Sigmoid colon (tissue), 6 donors: ENCODE measurements at regions not wholly inside any gene's neighbourhood (a gene's known extent, or its start where the extent isn't known, plus 50 kb on each side); places are given as distances from the start of the nearest gene placed in this dataset.

ENCODE experiments used
- DNase-seq: peaks from one replicate; pipeline ENCODE4 v3.0.0-alpha.2; 2019
- H3K27ac ChIP-seq, 4 donors: fragments of 200-600 bp; sonication (generic); one replicate each; pipeline ENCODE4 v1.5.1; 2016 to 2019; ENCODE audit warnings: mild to moderate bottlenecking in 1 of 4
- H3K27me3 ChIP-seq, 3 donors: fragments of 200-600 bp; sonication (generic); one replicate each; pipeline ENCODE4 v1.5.1; 2019; ENCODE audit warnings: mild to moderate bottlenecking in 1 of 3
- H3K36me3 ChIP-seq, 4 donors: fragments of 200-600 bp; sonication (generic); one replicate each; pipeline ENCODE4 v1.5.1; 2016 to 2019
- H3K4me1 ChIP-seq, 4 donors: fragments of 200-600 bp; sonication (generic); one replicate each; pipeline ENCODE4 v1.5.1; 2017 to 2019
- H3K4me3 ChIP-seq, 4 donors: fragments of 200-600 bp; sonication (generic); one replicate each; pipeline ENCODE4 v1.5.1; 2017 to 2019; ENCODE audit warnings: mild to moderate bottlenecking in 2 of 4, moderate library complexity in 1 of 4
- H3K9me3 ChIP-seq, 4 donors: fragments of 200-600 bp in 3 of 4; sonication (generic) in 3 of 4; one replicate each; pipeline versions ENCODE4 v1.5.1 to v1.6.1; 2013 to 2019
- EP300 ChIP-seq, 4 donors: sonication (generic); formaldehyde crosslinking; IDR thresholded peaks; one replicate each; pipeline ENCODE4 v1.6.1; 2017; ENCODE audit warnings: antibody characterized with exemption in 4 of 4
- POLR2A ChIP-seq, 2 donors: fragments of 450-650 bp; IDR thresholded peaks; one replicate each; pipeline ENCODE4 v1.6.1; 2016; ENCODE audit warnings: antibody characterized with exemption in 2 of 2, mild to moderate bottlenecking in 2 of 2, moderate library complexity in 2 of 2
- POLR2AphosphoS5 ChIP-seq, 4 donors: sonication (generic); formaldehyde crosslinking; IDR thresholded peaks; one replicate each; pipeline ENCODE4 v1.6.1; 2017; ENCODE audit warnings: antibody characterized with exemption in 4 of 4
- WGBS, 2 donors: extraction: QIAGEN DNeasy Blood & Tissue Kit; methylation state at CpG; one replicate each; pipeline ENCODE4 v1.1.7; 2013; 5-methylcytosine and 5-hydroxymethylcytosine counted together
- intact Hi-C: fragments of 100-400 bp; cut with DNase I; formaldehyde crosslinking; loops from one replicate; pipeline ENCODE4 v1.15.1; 2023
- TF ChIP-seq, protein P1 (sequence below), 4 experiments: fragments of 450-650 bp in 3 of 4; fragments of 200-600 bp in 1 of 4; IDR thresholded peaks; one replicate each; pipeline ENCODE4 v1.5.1; 2016 to 2019; ENCODE audit warnings: antibody characterized with exemption in 4 of 4, mild to moderate bottlenecking in 3 of 4, moderate library complexity in 2 of 4
- donor health status: healthy with polysubstance abuse.
- donor health status: healthy.

DNA sequence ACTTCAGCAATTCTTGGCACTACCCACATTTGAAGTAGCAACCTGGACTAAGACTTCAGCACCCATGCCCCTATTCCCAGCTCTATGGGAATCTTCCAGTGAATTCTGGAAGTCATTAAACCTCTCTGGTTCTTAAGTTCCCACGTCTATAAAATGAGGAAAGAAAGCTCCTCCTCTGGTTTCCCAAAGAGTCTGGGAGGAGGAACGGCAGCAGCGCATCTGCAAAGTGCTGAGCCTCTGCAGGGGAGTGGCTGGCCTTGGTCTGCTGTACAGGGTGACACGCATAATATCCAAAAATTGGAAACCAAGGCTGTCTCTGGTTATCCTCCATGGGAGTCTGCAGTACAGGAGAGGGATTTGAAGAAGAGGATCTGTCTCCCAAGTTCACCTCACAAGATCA lies 73.6 kb upstream of the TP53I11 start:
- no peak for DNase-seq
- 64 to 80% methylated on average over 4 of the region's 4 CpGs for WGBS, 2 donors
- Histone ChIP-seq H3K4me1 (peaks cover 0 to 19% (median 7%) of the 10 kb centered on the region in 4 donors), H3K27ac (no peak overlapping the region), H3K4me3 (no peak overlapping the region), H3K9me3 (no peaks in the 10 kb centered on the region), H3K36me3 (no peaks in the 10 kb centered on the region), H3K27me3 (no peaks in the 10 kb centered on the region)
- intact Hi-C loops, result no loop called here
- no peak for TF ChIP-seq POLR2A (IDR thresholded peaks at IDR 0.05)

- no peak overlapping the region for H3K27ac ChIP-seq
- H3K4me3 ChIP-seq, result no peak overlapping the region
- no peaks in the 10 kb centered on the region for H3K9me3 ChIP-seq
- H3K27me3 ChIP-seq, result no peaks in the 10 kb centered on the region
- TF ChIP-seq EP300 (IDR thresholded peaks at IDR 0.05), result no peak
- TF ChIP-seq, protein P1, sequence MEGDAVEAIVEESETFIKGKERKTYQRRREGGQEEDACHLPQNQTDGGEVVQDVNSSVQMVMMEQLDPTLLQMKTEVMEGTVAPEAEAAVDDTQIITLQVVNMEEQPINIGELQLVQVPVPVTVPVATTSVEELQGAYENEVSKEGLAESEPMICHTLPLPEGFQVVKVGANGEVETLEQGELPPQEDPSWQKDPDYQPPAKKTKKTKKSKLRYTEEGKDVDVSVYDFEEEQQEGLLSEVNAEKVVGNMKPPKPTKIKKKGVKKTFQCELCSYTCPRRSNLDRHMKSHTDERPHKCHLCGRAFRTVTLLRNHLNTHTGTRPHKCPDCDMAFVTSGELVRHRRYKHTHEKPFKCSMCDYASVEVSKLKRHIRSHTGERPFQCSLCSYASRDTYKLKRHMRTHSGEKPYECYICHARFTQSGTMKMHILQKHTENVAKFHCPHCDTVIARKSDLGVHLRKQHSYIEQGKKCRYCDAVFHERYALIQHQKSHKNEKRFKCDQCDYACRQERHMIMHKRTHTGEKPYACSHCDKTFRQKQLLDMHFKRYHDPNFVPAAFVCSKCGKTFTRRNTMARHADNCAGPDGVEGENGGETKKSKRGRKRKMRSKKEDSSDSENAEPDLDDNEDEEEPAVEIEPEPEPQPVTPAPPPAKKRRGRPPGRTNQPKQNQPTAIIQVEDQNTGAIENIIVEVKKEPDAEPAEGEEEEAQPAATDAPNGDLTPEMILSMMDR (IDR thresholded peaks at IDR 0.05), result no peak
- no peak for TF ChIP-seq POLR2AphosphoS5 (IDR thresholded peaks at IDR 0.05)
- no peak for TF ChIP-seq POLR2A (IDR thresholded peaks at IDR 0.05)
- H3K4me1 ChIP-seq, result peaks cover 0 to 19% (median 7%) of the 10 kb centered on the region in 4 donors
- no peak for DNase-seq
- no peaks in the 10 kb centered on the region for H3K36me3 ChIP-seq
- intact Hi-C loops, result no loop called here
- 93 to 96% methylated on average over 4 of the region's 4 CpGs for WGBS, 2 donors
Measured at GRCh38 chr11:45024846-45025588, 74.3 kb upstream of the TP53I11 start.

- WGBS, 2 donors, result 54 to 70% methylated on average over 12 of the region's 12 CpGs
- intact Hi-C loops, result no loop called here
- DNase-seq, result peak; percentile 77
- TF ChIP-seq POLR2A (IDR thresholded peaks at IDR 0.05) (no peak), EP300 (IDR thresholded peaks at IDR 0.05) (peak in 2 of 4 donors; percentile 10 to 36), POLR2AphosphoS5 (IDR thresholded peaks at IDR 0.05) (peak; percentile 24 to 50 (median 38))
- TF ChIP-seq, protein P1 (IDR thresholded peaks at IDR 0.05), result no peak
- Histone ChIP-seq H3K27me3 (no peaks in the 10 kb centered on the region), H3K27ac (peak overlapping the region in 1 of 4 donors; percentile 27), H3K36me3 (no peaks in the 10 kb centered on the region), H3K4me3 (no peak overlapping the region), H3K4me1 (peaks cover 0 to 19% (median 7%) of the 10 kb centered on the region in 4 donors), H3K9me3 (no peaks in the 10 kb centered on the region)
Measured at GRCh38 chr11:45025716-45026492, 75.2 kb upstream of the TP53I11 start.

GRCh38 chr11:45026835-45027234 lies 76.2 kb upstream of the TP53I11 start:
- DNase-seq, result no peak
- Histone ChIP-seq H3K27ac (no peak overlapping the region), H3K27me3 (no peaks in the 10 kb centered on the region), H3K9me3 (no peaks in the 10 kb centered on the region), H3K4me3 (no peak overlapping the region), H3K4me1 (peaks cover 0 to 10% (median 3%) of the 10 kb centered on the region in 4 donors), H3K36me3 (no peaks in the 10 kb centered on the region)
- 84 to 91% methylated on average over 6 of the region's 6 CpGs for WGBS, 2 donors
- intact Hi-C loops, result no loop called here
- TF ChIP-seq, protein P1 (IDR thresholded peaks at IDR 0.05), result no peak
- TF ChIP-seq POLR2A (IDR thresholded peaks at IDR 0.05) (no peak), POLR2AphosphoS5 (IDR thresholded peaks at IDR 0.05) (no peak), EP300 (IDR thresholded peaks at IDR 0.05) (no peak)

GRCh38 chr11:45027312-45027711 lies 76.6 kb upstream of the TP53I11 start:
- Histone ChIP-seq H3K36me3 (no peaks in the 10 kb centered on the region), H3K4me1 (peaks cover 0 to 5% (median under 1%) of the 10 kb centered on the region in 4 donors), H3K9me3 (no peaks in the 10 kb centered on the region), H3K27me3 (no peaks in the 10 kb centered on the region), H3K27ac (no peak overlapping the region), H3K4me3 (no peak overlapping the region)
- TF ChIP-seq, protein P1 (IDR thresholded peaks at IDR 0.05), result no peak
- TF ChIP-seq EP300 (IDR thresholded peaks at IDR 0.05), result no peak
- no peak for DNase-seq
- intact Hi-C loops, result no loop called here
- 94 to 96% methylated on average over 4 of the region's 4 CpGs for WGBS, 2 donors
